Breast epithelium (tissue), 3 donors: ENCODE measurements at regions not wholly inside any gene's neighbourhood (a gene's known extent, or its start where the extent isn't known, plus 50 kb on each side); places are given as distances from the start of the nearest gene placed in this dataset.
"Not testable (repeated sequence)": the region's sequence is repeated elsewhere in the genome, so short reads cannot be mapped to it uniquely, and the experiment has no call there.

Experiments
- POLR2AphosphoS5 ChIP-seq, 3 donors: sonication (generic); formaldehyde crosslinking; IDR thresholded peaks; one replicate each; pipeline ENCODE4 v1.6.1; 2017; ENCODE audit warnings: antibody characterized with exemption in 3 of 3
- TF ChIP-seq, protein P1 (sequence below), 3 donors: fragments of 450-650 bp; IDR thresholded peaks; one replicate each; pipeline ENCODE4 v1.5.1; 2016 to 2017; ENCODE audit warnings: antibody characterized with exemption in 3 of 3, mild to moderate bottlenecking in 3 of 3, moderate library complexity in 3 of 3

DNA sequence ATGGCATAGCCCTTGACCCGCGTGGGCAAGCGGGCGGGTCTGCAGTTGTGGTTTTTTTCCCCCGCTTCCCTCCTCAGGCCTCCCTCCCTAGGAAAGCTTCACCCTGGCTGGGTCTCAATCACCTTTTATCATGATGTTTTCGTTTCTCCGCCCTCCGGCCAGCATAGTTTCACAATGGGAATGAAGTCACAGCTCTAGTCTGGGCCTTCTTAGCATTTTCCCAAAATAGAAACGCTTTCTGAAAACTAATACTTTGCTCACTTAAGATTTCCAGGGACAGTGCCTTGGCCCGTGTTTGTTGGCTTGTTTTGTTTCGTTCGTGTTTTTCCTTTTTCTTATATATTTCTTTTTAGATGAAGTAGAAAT is 344.8 kb upstream of the DEFB115 start:
- TF ChIP-seq, protein P1, sequence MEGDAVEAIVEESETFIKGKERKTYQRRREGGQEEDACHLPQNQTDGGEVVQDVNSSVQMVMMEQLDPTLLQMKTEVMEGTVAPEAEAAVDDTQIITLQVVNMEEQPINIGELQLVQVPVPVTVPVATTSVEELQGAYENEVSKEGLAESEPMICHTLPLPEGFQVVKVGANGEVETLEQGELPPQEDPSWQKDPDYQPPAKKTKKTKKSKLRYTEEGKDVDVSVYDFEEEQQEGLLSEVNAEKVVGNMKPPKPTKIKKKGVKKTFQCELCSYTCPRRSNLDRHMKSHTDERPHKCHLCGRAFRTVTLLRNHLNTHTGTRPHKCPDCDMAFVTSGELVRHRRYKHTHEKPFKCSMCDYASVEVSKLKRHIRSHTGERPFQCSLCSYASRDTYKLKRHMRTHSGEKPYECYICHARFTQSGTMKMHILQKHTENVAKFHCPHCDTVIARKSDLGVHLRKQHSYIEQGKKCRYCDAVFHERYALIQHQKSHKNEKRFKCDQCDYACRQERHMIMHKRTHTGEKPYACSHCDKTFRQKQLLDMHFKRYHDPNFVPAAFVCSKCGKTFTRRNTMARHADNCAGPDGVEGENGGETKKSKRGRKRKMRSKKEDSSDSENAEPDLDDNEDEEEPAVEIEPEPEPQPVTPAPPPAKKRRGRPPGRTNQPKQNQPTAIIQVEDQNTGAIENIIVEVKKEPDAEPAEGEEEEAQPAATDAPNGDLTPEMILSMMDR (IDR thresholded peaks at IDR 0.05): not testable (repeated sequence)
- not testable (repeated sequence) for TF ChIP-seq POLR2AphosphoS5 (IDR thresholded peaks at IDR 0.05)
